H54 (cell line): ENCODE measurements at regions not wholly inside any gene's neighbourhood (a gene's known extent, or its start where the extent isn't known, plus 50 kb on each side); places are given as distances from the start of the nearest gene placed in this dataset.

Experiments
- DNase-seq: peaks from one replicate; pipeline ENCODE4 v3.0.0; 2011; ENCODE audit warnings: low spot score, mixed read lengths; ENCODE audit not compliant: insufficient read length
- FAIRE-seq: peaks from 3 replicates; lab custom pipeline; 2011; peaks lifted over from hg19 to GRCh38; lab: Jason Lieb, UNC
- POLR2A ChIP-seq: IDR thresholded peaks from 2 replicates; pipeline ENCODE4 v1.6.1; 2011; ENCODE audit warnings: low read depth, mild to moderate bottlenecking, low read length

DNA sequence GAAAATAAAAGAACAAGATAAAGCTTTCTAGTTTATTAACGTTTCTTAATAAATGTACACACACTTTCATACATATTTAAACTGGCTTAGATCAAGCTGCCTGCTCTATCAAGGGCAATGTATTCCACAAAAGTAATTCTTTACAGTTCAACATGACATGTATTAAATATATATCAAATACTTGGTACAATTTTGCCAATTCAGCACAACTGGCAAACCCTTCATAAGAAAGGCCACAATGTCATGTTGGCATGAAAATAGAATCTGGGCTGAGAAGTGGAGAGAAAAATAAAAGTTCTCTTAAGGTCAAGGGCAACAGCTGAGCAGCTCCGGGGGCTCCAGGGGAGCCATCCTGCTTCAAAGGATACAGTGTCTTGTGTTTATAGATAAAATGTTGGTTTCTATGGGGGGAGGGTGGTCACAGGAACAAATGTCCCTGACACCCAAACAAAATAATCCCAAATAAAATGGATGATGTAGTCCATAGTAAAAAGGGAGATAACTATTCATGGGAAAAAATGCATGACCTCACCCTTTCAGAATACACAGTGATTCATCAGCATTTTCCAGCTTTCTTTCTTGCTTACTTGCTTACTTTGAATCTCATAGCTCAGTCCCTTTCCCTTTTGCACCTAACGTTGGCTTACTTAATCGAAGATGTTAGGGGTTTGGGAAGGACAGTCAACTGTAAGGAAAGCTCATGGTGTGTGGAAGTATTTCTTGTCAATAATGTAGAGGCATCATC, 494.9 kb downstream of the NYAP2 start:
- DNase-seq, result no peak
- TF ChIP-seq POLR2A, result no peak
- FAIRE-seq, result peak; percentile 90

- no peak for FAIRE-seq
- TF ChIP-seq POLR2A, result no peak
- no peak for DNase-seq
These were observed 493.6 kb downstream of the NYAP2 start for GRCh38 chr2:225893151-225893550.

DNA sequence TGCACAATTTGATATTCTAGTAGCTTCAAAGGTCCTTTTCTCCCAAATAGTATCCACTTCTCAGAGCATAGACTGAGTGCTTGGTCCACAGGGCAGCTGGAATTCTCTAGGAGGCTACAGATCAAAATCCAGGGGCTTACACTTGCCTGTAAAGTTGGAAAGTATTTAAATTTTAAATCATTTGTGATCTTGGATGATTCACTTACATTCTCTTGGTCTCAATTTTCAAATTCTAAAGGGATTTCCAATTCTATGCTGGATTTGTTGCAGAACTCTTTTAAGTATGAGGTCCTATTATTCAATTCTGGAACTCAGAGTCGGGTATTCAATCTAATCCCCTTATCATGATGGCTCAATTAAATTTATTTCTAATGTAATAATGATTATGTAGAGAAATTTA, 492.3 kb downstream of the NYAP2 start:
- TF ChIP-seq POLR2A, result no peak
- FAIRE-seq (no peak), DNase-seq (no peak)

DNA sequence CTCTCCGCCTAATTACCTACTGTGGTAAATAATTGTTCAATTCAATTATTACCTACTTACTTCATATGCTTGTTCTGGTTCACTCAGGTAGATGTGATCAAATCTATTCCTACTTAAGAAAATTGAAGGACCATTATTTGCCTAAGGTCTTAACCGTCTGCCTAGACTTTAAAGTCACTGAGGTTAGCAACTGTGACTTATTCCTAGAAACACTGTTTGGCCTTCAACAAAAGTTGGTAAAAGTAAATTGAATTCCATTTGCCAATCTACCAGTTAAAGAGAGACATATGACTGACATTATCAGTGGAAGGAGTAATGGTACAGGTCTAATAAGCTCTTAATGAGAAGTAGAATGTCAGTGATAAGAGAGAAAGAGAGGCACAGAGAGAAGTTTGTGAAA, 491.5 kb downstream of the NYAP2 start:
- DNase-seq (no peak), FAIRE-seq (no peak)
- no peak for TF ChIP-seq POLR2A

- no peak for TF ChIP-seq POLR2A
- peak; percentile 7 for DNase-seq
- peak; percentile 64 for FAIRE-seq
These were observed 489.9 kb downstream of the NYAP2 start for GRCh38 chr2:225889452-225889851.

DNA sequence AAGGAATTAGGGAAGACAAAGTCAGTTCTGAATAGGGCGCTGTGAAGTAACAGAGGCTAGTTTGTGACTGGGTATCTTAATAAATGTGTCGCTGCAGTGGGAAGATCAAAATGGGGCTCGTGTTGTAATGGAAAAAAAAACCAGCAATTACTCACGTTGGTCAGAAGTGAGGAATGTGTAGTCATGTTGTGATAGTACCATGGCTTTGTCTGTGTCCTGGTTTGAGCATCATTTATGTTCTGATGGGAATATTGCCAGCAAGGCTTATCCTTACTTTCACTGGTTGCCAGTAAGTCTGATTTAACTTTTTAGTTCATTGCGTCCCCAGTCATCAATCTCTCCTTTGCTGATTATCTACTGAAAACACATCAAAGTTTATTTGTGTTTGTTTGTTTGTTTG, 467.6 kb downstream of the NYAP2 start:
- no peak for DNase-seq
- no peak for FAIRE-seq

GRCh38 chr2:225865468-225865867, 466.0 kb downstream of the NYAP2 start:
- DNase-seq, result no peak
- no peak for FAIRE-seq
- no peak for TF ChIP-seq POLR2A

More for the DNA sequence above, 467.6 kb downstream of the NYAP2 start:
- TF ChIP-seq POLR2A, result no peak

DNA sequence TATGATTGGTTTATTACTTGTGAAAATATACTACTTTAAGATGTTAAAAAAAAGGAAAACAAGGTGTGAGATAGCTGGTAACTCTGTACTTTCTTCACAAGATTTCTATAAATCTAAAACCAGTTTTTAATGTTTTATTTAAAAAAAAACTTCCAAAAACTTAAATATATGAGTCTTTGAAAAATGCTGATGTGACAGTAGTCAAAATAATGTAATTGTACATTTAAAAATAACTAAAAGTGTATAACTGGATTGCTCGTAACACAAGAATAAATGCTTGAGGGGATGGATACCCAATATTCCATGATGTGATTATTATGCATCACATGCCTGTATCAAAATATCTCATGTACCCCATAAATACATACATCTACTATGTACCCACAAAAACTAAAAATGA, 464.9 kb downstream of the NYAP2 start:
- no peak for TF ChIP-seq POLR2A
- FAIRE-seq (no peak), DNase-seq (no peak)

DNA sequence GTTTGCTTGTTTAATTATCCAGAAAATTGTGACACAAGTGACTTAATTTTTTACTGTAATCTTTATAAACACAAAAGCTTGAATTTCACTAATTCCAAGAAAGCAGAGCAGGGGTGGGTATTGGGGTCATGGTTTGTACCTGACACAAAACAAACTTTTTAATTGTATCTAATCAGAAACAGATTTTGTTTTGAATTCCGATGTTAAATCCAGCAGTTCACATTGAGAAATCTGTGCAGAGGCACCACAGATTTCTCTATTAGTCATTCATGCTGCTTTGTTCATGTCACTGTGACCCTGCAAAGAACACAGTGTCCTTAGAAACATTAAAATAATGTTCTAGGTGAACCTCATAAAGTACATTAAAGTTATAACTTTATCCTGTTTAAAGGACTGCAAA, 443.4 kb downstream of the NYAP2 start:
- FAIRE-seq (no peak), DNase-seq (no peak)
- TF ChIP-seq POLR2A, result no peak

GRCh38 chr2:225841314-225841713, 441.8 kb downstream of the NYAP2 start:
- no peak for FAIRE-seq
- no peak for DNase-seq

DNA sequence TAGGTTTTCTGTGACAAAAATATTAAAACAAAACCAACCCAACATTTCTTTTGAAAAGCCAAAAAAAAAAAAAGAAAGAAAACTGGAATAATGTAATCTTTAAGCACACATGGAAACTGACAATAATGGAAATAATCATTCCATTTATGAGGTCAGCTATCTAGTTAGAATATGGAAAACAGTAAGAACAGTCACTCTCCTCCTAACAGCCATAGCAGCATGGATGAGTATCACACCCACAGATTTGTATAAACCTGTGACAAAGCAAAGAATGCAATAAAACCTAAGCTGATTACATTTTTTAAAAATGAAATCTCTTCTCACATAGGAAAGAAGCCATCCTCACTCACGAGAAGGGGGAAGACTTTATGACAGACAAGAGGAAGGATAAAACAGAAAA, 437.8 kb downstream of the NYAP2 start:
- TF ChIP-seq POLR2A, result no peak
- FAIRE-seq (no peak), DNase-seq (no peak)

More at GRCh38 chr2:225841314-225841713, 441.8 kb downstream of the NYAP2 start:
- no peak for TF ChIP-seq POLR2A

DNA sequence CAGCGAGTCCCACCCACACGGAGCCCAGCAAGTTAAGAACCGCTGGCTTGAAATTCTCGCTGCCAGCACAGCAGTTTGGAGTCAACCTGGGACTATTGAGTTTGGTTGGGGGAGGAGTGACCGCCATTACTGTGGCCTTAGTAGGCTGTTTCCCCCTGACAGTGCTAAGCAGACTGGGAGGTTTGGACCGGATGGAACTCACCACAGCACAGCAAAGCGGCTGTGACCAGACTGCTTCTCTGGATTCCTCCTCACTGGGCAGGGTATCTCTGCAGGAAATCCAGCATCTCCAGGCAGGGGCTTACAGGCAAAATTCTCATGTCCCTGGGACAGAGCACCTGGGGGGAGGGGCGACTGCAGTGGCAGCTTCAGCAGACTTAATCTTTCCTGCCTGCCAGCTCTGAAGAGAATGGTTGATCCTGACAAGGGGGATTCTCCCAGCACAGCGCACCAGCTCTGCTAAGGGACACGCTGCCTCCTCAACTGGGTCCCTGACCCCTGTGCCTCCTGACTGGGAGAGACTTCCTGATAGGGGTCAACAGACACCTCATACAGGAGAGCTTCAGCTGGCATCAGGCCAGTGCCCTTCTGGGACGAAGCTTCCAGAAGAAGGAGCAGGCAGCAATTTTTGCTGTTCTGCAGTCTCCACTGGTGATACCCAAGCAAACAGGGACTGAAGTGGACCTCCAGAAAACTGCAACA, 425.4 kb downstream of the NYAP2 start:
- no peak for DNase-seq
- FAIRE-seq, result no peak
- TF ChIP-seq POLR2A, result no peak

DNA sequence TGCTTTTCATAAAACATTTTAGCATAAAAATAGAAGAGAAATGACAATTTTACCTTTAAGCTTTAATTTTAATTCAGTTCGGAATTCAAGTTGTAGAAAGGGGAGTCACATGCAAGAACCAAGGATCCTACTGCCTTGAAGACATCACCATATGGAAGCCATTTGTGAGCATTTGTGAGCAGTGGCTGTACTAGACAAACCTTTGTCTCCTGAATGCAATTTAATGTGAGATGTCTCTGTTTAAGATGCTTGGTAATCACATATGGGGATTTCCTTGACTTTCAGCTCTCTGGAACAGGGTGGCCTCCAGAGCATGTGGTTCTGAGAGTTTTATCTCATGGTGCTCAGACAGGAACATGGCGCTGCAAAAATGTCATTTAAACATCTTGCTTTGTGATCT, 421.8 kb downstream of the NYAP2 start:
- no peak for FAIRE-seq
- TF ChIP-seq POLR2A, result no peak
- DNase-seq, result no peak

DNA sequence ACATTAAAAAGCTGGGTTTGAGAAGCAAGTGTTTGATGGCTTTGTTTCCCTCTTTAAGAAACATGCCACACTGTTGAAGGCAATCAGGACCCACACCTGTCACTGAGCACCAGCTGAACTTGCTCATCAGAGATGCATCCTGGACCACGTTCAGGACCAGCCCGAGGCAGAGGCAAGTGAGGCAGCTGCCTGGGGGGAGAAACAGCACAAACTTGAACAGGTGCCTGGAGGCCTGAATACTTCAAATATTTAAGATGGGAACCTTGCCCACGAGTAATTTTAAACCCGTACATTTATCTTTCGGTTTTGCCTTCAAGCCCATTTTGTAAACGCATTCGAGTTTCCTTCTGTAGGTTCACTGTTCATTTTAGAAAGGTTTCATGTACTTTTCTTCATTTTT, 421.3 kb downstream of the NYAP2 start:
- TF ChIP-seq POLR2A, result no peak
- DNase-seq (no peak), FAIRE-seq (no peak)

DNA sequence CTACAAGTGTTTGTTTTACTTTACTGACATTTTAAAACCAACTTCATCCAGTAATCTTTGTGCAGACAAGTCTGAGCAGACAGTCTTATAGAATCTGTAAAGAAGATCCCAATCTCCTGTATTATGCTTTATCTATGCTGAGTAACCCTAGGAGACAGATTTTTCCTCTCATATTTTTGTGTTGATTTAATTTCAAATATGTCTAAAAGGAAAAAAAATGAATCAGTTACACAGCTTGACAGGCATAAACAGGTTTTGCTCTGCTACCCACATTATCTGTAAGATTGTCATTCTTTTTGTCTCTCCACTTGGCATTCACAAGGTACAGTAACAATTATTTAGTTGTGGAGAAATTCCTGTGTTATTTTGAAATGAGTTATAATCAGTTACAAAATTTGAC, 415.0 kb downstream of the NYAP2 start:
- no peak for TF ChIP-seq POLR2A
- FAIRE-seq (no peak), DNase-seq (no peak)
